ENCODE measurements at regions not wholly inside any gene's neighbourhood (a gene's known extent, or its start where the extent isn't known, plus 50 kb on each side); places are given as distances from the start of the nearest gene placed in this dataset.

DNA sequence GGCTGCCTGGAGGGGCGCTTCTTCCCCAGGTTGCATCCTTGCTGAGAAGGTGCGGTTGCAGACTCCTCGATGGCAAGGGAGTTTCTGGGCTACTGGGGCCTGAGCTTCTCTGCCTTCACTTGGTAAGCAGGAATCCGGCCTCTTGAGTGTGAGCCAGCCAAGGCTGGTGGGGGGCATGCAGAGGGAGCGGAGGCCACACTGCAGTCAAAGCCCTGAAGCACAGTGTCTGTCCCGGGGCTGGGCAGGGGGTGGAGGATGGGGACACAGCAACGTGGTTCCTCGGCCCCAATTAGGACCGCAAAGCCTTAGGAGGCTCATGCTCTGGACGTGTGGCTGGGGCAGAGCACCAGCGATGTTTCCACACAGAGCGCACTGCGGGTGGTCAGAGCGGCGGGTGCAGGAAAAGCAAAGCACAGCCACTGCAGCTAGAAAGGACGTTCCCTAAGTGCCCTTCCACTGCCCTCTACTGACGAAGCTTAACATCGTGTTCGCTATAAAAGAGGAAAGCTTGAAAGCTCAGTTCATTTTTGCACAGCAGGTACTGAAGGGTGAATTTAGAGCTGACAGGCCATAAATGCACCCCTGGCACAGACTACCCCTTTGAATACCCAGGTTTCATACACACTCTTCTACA is 60.7 kb upstream of the COG2 start:
- WGBS, 3 donors, result 86 to 89% (median 87%) methylated on average over 19 of the region's 19 CpGs
- Histone ChIP-seq H3K36me3 (ENCODE audit: insufficient read depth in 1 of 2, low read depth in 1 of 2) (no peaks in the 10 kb centered on the region), H3K4me1 (no peaks in the 10 kb centered on the region), H3K9me3 (peaks cover 4% of the 10 kb centered on the region), H3K4me3 (no peak overlapping the region), H3K27me3 (ENCODE audit: insufficient read depth in 3 of 3, low read length in 2 of 3) (peaks cover 0 to 6% (median 0%) of the 10 kb centered on the region in 3 donors), H3K27ac (no peak overlapping the region)
- intact Hi-C loops (cut with DNase I), result no loop called here
- DNase-seq (no peak), ATAC-seq (no peak)
- no peak for TF ChIP-seq CTCF (IDR thresholded peaks at IDR 0.05)

DNA sequence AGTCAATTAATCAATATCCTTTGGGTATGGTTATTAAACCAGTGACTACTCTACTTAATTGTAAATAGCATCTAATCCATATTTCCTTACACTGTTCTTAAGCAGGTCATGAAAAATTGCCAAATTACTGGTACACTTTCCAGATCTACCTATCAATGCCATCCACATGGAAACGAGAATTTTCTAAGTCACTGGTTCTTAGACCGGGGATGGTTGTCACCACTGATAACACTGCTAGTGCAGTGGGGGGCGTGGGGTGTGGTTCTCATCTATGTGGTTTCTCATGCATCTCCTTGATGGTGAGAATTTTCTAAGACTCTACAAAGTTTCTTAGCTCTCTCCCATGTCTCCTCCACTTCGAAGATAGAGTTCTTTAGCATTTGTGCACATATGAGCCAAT is 63.7 kb upstream of the COG2 start:
- DNase-seq, result no peak
- H3K4me3 ChIP-seq, result no peak overlapping the region
- no peak for ATAC-seq
- H3K36me3 ChIP-seq (ENCODE audit: insufficient read depth in 1 of 2, low read depth in 1 of 2), result no peaks in the 10 kb centered on the region
- 86 to 90% (median 90%) methylated on average over 4 of the region's 4 CpGs for WGBS, 3 donors
- no peak overlapping the region for H3K27ac ChIP-seq
- intact Hi-C loops (cut with DNase I), result no loop called here
- H3K4me1 ChIP-seq, result no peaks in the 10 kb centered on the region
- no peak for TF ChIP-seq CTCF (IDR thresholded peaks at IDR 0.05)
- H3K9me3 ChIP-seq, result no peaks in the 10 kb centered on the region
- H3K27me3 ChIP-seq (ENCODE audit: insufficient read depth in 3 of 3, low read length in 2 of 3), result peaks cover 0 to 6% (median 0%) of the 10 kb centered on the region in 3 donors

DNA sequence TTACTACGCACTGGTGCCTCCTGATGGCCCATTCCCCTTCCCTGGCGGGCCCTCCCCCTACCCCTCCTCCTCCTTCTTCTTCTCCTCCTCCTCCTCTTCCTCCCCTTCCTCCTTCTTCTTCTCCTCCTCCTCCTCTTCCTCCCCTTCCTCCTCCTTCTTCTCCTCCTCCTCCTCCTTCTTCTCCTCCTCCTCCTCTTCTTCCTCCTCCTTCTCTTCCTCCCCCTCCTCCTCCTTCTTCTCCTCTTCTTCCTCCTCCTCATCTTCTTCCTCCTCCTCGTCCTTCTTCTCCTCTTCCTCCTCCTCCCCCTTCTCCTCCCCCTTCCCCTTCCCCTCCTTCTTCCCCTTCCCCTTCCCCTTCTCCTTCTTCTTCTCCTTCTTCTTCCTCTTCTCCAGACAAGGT is 64.7 kb upstream of the COG2 start:
- H3K9me3 ChIP-seq, result no peaks in the 10 kb centered on the region
- intact Hi-C loops (cut with DNase I), result no loop called here
- H3K4me1 ChIP-seq, result no peaks in the 10 kb centered on the region
- no peak overlapping the region for H3K4me3 ChIP-seq
- peaks cover 0 to 6% (median 0%) of the 10 kb centered on the region in 3 donors for H3K27me3 ChIP-seq (ENCODE audit: insufficient read depth in 3 of 3, low read length in 2 of 3)
- ATAC-seq, result no peak
- no peak for DNase-seq
- no peaks in the 10 kb centered on the region for H3K36me3 ChIP-seq (ENCODE audit: insufficient read depth in 1 of 2, low read depth in 1 of 2)
- TF ChIP-seq CTCF (IDR thresholded peaks at IDR 0.05), result no peak
- no peak overlapping the region for H3K27ac ChIP-seq
- WGBS, 3 donors, result 69 to 84% (median 78%) methylated on average over 3 of the region's 3 CpGs

- no peak for TF ChIP-seq CTCF (IDR thresholded peaks at IDR 0.05)
- no peaks in the 10 kb centered on the region for H3K27me3 ChIP-seq (ENCODE audit: insufficient read depth in 3 of 3, low read length in 2 of 3)
- ATAC-seq (no peak), DNase-seq (no peak)
- H3K36me3 ChIP-seq (ENCODE audit: insufficient read depth in 1 of 2, low read depth in 1 of 2), result no peaks in the 10 kb centered on the region
- H3K4me3 ChIP-seq, result no peak overlapping the region
- no peak overlapping the region for H3K27ac ChIP-seq
- H3K4me1 ChIP-seq, result no peaks in the 10 kb centered on the region
- no peaks in the 10 kb centered on the region for H3K9me3 ChIP-seq
- WGBS, 3 donors, result 77 to 82% (median 81%) methylated on average over 3 of the region's 3 CpGs
- intact Hi-C loops (cut with DNase I), result no loop called here
Measured at GRCh38 chr1:230575886-230576500, 66.3 kb upstream of the COG2 start.

GRCh38 chr1:230574502-230574901 is 67.8 kb upstream of the COG2 start:
- Histone ChIP-seq H3K36me3 (ENCODE audit: insufficient read depth in 1 of 2, low read depth in 1 of 2) (no peaks in the 10 kb centered on the region), H3K27me3 (ENCODE audit: insufficient read depth in 3 of 3, low read length in 2 of 3) (no peaks in the 10 kb centered on the region), H3K4me1 (no peaks in the 10 kb centered on the region), H3K9me3 (no peaks in the 10 kb centered on the region), H3K4me3 (no peak overlapping the region), H3K27ac (no peak overlapping the region)
- TF ChIP-seq CTCF (IDR thresholded peaks at IDR 0.05), result no peak
- 90 to 98% (median 95%) methylated on average over 3 of the region's 3 CpGs for WGBS, 3 donors
- DNase-seq, result no peak
- intact Hi-C loops (cut with DNase I), result no loop called here
- no peak for ATAC-seq
